H9 (cell line): ENCODE measurements at regions not wholly inside any gene's neighbourhood (a gene's known extent, or its start where the extent isn't known, plus 50 kb on each side); places are given as distances from the start of the nearest gene placed in this dataset.

Experiments used
- DNase-seq: peaks from one replicate; pipeline ENCODE4 v3.0.0-alpha.2; 2017
- H2AFZ ChIP-seq: one replicate; pipeline ENCODE4 v1.6.1; 2013; ENCODE audit warnings: mild to moderate bottlenecking, low read length, control low read depth, moderate library complexity
- H2AK5ac ChIP-seq: 2 replicates; pipeline ENCODE4 v1.6.1; 2013; ENCODE audit warnings: low read length, control low read depth, mixed read lengths; ENCODE audit not compliant: insufficient read length
- H2BK120ac ChIP-seq: one replicate; pipeline ENCODE4 v1.6.1; 2013; ENCODE audit warnings: low read depth, mild to moderate bottlenecking, low read length, control low read depth, inconsistent platforms; ENCODE audit not compliant: poor library complexity, severe bottlenecking
- H2BK12ac ChIP-seq: 2 replicates; pipeline ENCODE4 v1.6.1; 2013; ENCODE audit warnings: low read length, control low read depth, mixed read lengths, low read depth; ENCODE audit not compliant: insufficient read length
- H2BK15ac ChIP-seq: 2 replicates; pipeline ENCODE4 v1.6.1; 2013; ENCODE audit warnings: low read depth, low read length, control low read depth
- H2BK20ac ChIP-seq: one replicate; pipeline ENCODE4 v1.6.1; 2013; ENCODE audit warnings: low read depth, mild to moderate bottlenecking, low read length, control low read depth, inconsistent platforms; ENCODE audit not compliant: poor library complexity, severe bottlenecking
- H2BK5ac ChIP-seq: 2 replicates; pipeline ENCODE4 v1.6.1; 2013; ENCODE audit warnings: low read length, control low read depth, mixed read lengths; ENCODE audit not compliant: insufficient read length
- H3K14ac ChIP-seq: 2 replicates; pipeline ENCODE4 v1.6.1; 2013; ENCODE audit warnings: low read length, control low read depth; ENCODE audit not compliant: insufficient read depth
- H3K18ac ChIP-seq: 2 replicates; pipeline ENCODE4 v1.6.1; 2013; ENCODE audit warnings: low read depth, mild to moderate bottlenecking, mixed read lengths, low read length, control low read depth; ENCODE audit not compliant: insufficient read length
- H3K23ac ChIP-seq: 2 replicates; pipeline ENCODE4 v1.6.1; 2013; ENCODE audit warnings: low read length, control low read depth, mixed read lengths, low read depth; ENCODE audit not compliant: insufficient read length
- H3K23me2 ChIP-seq: 2 replicates; pipeline ENCODE4 v1.6.1; 2013; ENCODE audit warnings: low read depth, mild to moderate bottlenecking, mixed read lengths, low read length, control low read depth; ENCODE audit not compliant: insufficient read length, poor library complexity, severe bottlenecking
- H3K27ac ChIP-seq: 2 replicates; pipeline ENCODE4 v1.5.1; 2013; ENCODE audit warnings: low read length, control low read depth, mixed read lengths, low read depth; ENCODE audit not compliant: insufficient read length
- H3K27me3 ChIP-seq: 2 replicates; pipeline ENCODE4 v1.6.1; 2013; ENCODE audit warnings: low read length, control low read depth, inconsistent platforms; ENCODE audit not compliant: insufficient read depth
- H3K4ac ChIP-seq: 2 replicates; pipeline ENCODE4 v1.6.1; 2013; ENCODE audit warnings: low read depth, mild to moderate bottlenecking, control low read depth, inconsistent platforms, low read length, moderate library complexity
- H3K4me1 ChIP-seq: 2 replicates; pipeline ENCODE4 v1.6.1; 2013; ENCODE audit warnings: low read length, control low read depth, inconsistent platforms; ENCODE audit not compliant: insufficient read depth
- H3K4me2 ChIP-seq: 2 replicates; pipeline ENCODE4 v1.6.1; 2013; ENCODE audit warnings: low read length, control low read depth, mixed read lengths; ENCODE audit not compliant: insufficient read length, insufficient read depth
- H3K56ac ChIP-seq: 2 replicates; pipeline ENCODE4 v1.6.1; 2013; ENCODE audit warnings: low read depth, mild to moderate bottlenecking, mixed read lengths, low read length, control low read depth; ENCODE audit not compliant: insufficient read length
- H3K79me1 ChIP-seq: 2 replicates; pipeline ENCODE4 v1.6.1; 2013; ENCODE audit warnings: low read depth, mild to moderate bottlenecking, moderate library complexity, low read length, control low read depth, inconsistent platforms; ENCODE audit not compliant: insufficient read depth, poor library complexity, severe bottlenecking
- H3K79me2 ChIP-seq: 2 replicates; pipeline ENCODE4 v1.6.1; 2013; ENCODE audit warnings: low read length, control low read depth, inconsistent platforms; ENCODE audit not compliant: insufficient read depth
- H3K9ac ChIP-seq: 2 replicates; pipeline ENCODE4 v1.6.1; 2013; ENCODE audit warnings: low read length, control low read depth, mixed read lengths; ENCODE audit not compliant: insufficient read length; ENCODE audit errors: extremely low read depth
- H3K9me3 ChIP-seq: one replicate; pipeline ENCODE4 v1.6.1; 2013; ENCODE audit warnings: low read depth, low read length, inconsistent platforms; ENCODE audit not compliant: control insufficient read depth
- H3T11ph ChIP-seq: one replicate; pipeline ENCODE4 v1.6.1; 2013; ENCODE audit warnings: mild to moderate bottlenecking, low read length, control low read depth, inconsistent platforms
- H4K20me1 ChIP-seq: one replicate; pipeline ENCODE4 v1.6.1; 2013; ENCODE audit not compliant: control insufficient read depth, insufficient read length, insufficient read depth
- H4K5ac ChIP-seq: 2 replicates; pipeline ENCODE4 v1.6.1; 2013; ENCODE audit warnings: low read depth, mild to moderate bottlenecking, mixed read lengths, low read length, control low read depth; ENCODE audit not compliant: insufficient read length
- H4K8ac ChIP-seq: replicated peaks from 2 replicates; pipeline ENCODE4 v1.6.1; 2013; ENCODE audit warnings: low read length, control low read depth, mixed read lengths, low read depth; ENCODE audit not compliant: insufficient read length
- H4K91ac ChIP-seq: 2 replicates; pipeline ENCODE4 v1.6.1; 2013; ENCODE audit warnings: low read depth, mild to moderate bottlenecking, moderate library complexity, mixed read lengths, low read length, control low read depth; ENCODE audit not compliant: insufficient read length
- H3K27ac Mint-ChIP-seq, 3 experiments: 2 replicates in 2 of 3; 3 replicates in 1 of 3; pipeline ENCODE4 v1.8.0; 2020 to 2021; ENCODE audit warnings: mixed read lengths in 3 of 3, mild to moderate bottlenecking in 1 of 3, moderate library complexity in 1 of 3
- H3K27me3 Mint-ChIP-seq: 2 replicates; pipeline ENCODE4 v1.8.0; 2021; ENCODE audit warnings: low read depth, mild to moderate bottlenecking, moderate library complexity, mixed read lengths
- H3K36me3 Mint-ChIP-seq, 3 experiments: 2 replicates in 2 of 3; 3 replicates in 1 of 3; pipeline ENCODE4 v1.8.0; 2020 to 2021; ENCODE audit warnings: low read depth in 3 of 3, mixed read lengths in 3 of 3; ENCODE audit not compliant: insufficient read depth in 1 of 3
- H3K4me1 Mint-ChIP-seq, 2 experiments: 2 replicates each; pipeline ENCODE4 v1.8.0; 2020; ENCODE audit warnings: mixed read lengths in 2 of 2
- H3K4me3 Mint-ChIP-seq, 2 experiments: 2 replicates in 1 of 2; 3 replicates in 1 of 2; pipeline ENCODE4 v1.8.0; 2020 to 2021; ENCODE audit warnings: mild to moderate bottlenecking in 2 of 2, mixed read lengths in 2 of 2, moderate library complexity in 1 of 2
- H3K9me3 Mint-ChIP-seq, 2 experiments: 2 replicates in 1 of 2; 3 replicates in 1 of 2; pipeline ENCODE4 v1.8.0; 2020; ENCODE audit warnings: mild to moderate bottlenecking in 2 of 2, mixed read lengths in 2 of 2, moderate library complexity in 1 of 2
- CTCF ChIP-seq: fragments of 200-600 bp; sonication (generic); conservative IDR thresholded peaks from 3 replicates; pipeline ENCODE4 v1.8.0; 2021; ENCODE audit warnings: antibody characterized with exemption, mild to moderate bottlenecking
- WGBS: extraction: QIAGEN DNeasy Blood & Tissue Kit; methylation state at CpG from one replicate; pipeline ENCODE4 v1.1.7; 2013; ENCODE audit warnings: missing lambda C conversion rate, low lambda C conversion rate, mixed read lengths; ENCODE audit not compliant: insufficient read length; ENCODE audit errors: extremely low coverage; 5-methylcytosine and 5-hydroxymethylcytosine counted together

- Histone ChIP-seq H2BK20ac (no peak overlapping the region), H3K27ac (no peak overlapping the region), H3K23me2 (no peaks in the 10 kb centered on the region), H2BK12ac (no peak overlapping the region), H3K4me2 (no peak overlapping the region), H4K8ac (no peak overlapping the region), H4K5ac (no peak overlapping the region), H3K18ac (no peak overlapping the region), H2BK120ac (no peak overlapping the region), H2BK5ac (no peak overlapping the region), H4K20me1 (no peaks in the 10 kb centered on the region), H3K56ac (no peak overlapping the region), H3K79me2 (no peaks in the 10 kb centered on the region), H2AFZ (no peak overlapping the region), H3K79me1 (no peaks in the 10 kb centered on the region), H3K27me3 (no peaks in the 10 kb centered on the region), H3K23ac (no peak overlapping the region), H2BK15ac (no peak overlapping the region), H3K14ac (no peak overlapping the region), H3K9ac (no peak overlapping the region), H2AK5ac (no peak overlapping the region), H3K4me1 (no peaks in the 10 kb centered on the region), H3K9me3 (peaks cover 20% of the 10 kb centered on the region), H3K4ac (no peak overlapping the region), H4K91ac (no peak overlapping the region), H3T11ph (no peak overlapping the region)
- peaks cover 7 to 14% (median 7%) of the 10 kb centered on the region in 3 experiments for H3K36me3 Mint-ChIP-seq
- H3K27me3 Mint-ChIP-seq: no peaks in the 10 kb centered on the region
- H3K4me1 Mint-ChIP-seq: peaks cover 15 to 17% of the 10 kb centered on the region in 2 experiments
- H3K9me3 Mint-ChIP-seq: peaks cover 8 to 40% of the 10 kb centered on the region in 2 experiments
- no CpG with 5 or more reads among the region's 3 CpGs for WGBS
- TF ChIP-seq CTCF: no peak
- no peak overlapping the region for H3K4me3 Mint-ChIP-seq
- H3K27ac Mint-ChIP-seq: no peak overlapping the region
- no peak for DNase-seq
Observed at GRCh38 chrX:21150208-21150607, 224.0 kb upstream of the CNKSR2 start.
